ENCODE measurements at regions not wholly inside any gene's neighbourhood (a gene's known extent, or its start where the extent isn't known, plus 50 kb on each side); places are given as distances from the start of the nearest gene placed in this dataset.

DNA sequence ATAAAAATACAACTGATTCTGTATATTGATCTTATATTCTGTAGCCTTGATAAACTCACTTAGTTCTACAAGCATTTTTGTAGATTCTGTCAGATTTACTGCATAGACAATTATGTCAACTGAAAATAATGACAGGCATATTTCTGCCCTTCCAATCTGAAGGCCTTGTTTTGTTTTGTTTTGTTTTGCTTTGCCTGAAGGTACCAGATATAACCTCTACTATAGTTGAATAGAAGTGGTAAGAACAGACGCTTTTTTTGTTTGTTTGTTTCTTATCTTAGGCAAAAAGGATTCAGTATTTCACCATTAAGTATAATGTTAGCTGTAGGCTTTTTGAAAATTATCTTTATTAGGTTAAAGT is 64.6 kb upstream of the RSPO3 start (continued):
- no peak for TF ChIP-seq SP1 (IDR thresholded peaks at IDR 0.05; ENCODE audit: low read depth)
- TF ChIP-seq SIN3A (IDR thresholded peaks at IDR 0.05; ENCODE audit: low read depth): no peak
- TF ChIP-seq ZFX (IDR thresholded peaks at IDR 0.05): no peak
- no peak for TF ChIP-seq TCF7L2 (IDR thresholded peaks at IDR 0.05; ENCODE audit: borderline replicate concordance, extremely low read depth, insufficient read depth, insufficient read length)

GRCh38 chr6:127058027-127058426 is 60.4 kb upstream of the RSPO3 start:
- POLR2A ChIA-PET: no interaction called here
- Histone ChIP-seq H3K9me3 (ENCODE audit: control insufficient read depth in 1 of 2, insufficient read depth in 1 of 2, low read depth in 1 of 2, low read length in 2 of 2) (no peaks in the 10 kb centered on the region), H3K4me1 (ENCODE audit: control insufficient read depth in 1 of 2, insufficient read depth in 2 of 2, low read length in 2 of 2) (peaks cover 0 to 9% of the 10 kb centered on the region in 2 experiments; a peak in 2 of 4 replicates), H3K4me2 (ENCODE audit: low read length) (no peak overlapping the region), H4K20me1 (ENCODE audit: insufficient read depth) (no peaks in the 10 kb centered on the region), H3K9ac (ENCODE audit: low read length) (no peak overlapping the region), H3K27ac (ENCODE audit: low read depth, low read length) (no peak overlapping the region), H3K4me3 (replicated peaks in 1 of 2; ENCODE audit: low read depth in 1 of 2, low read length in 2 of 2) (no peak overlapping the region), H3K27me3 (ENCODE audit: insufficient read depth, low read length) (no peaks in the 10 kb centered on the region), H2AFZ (ENCODE audit: low read depth, low read length, poor library complexity, severe bottlenecking) (no peak overlapping the region), H3K9me2 (ENCODE audit: insufficient read depth) (no peaks in the 10 kb centered on the region), H3K36me3 (ENCODE audit: control insufficient read depth in 1 of 2, insufficient read depth in 2 of 2, low read length in 2 of 2) (no peaks in the 10 kb centered on the region), H3K79me2 (ENCODE audit: insufficient read depth, low read length) (no peaks in the 10 kb centered on the region)
- no peak for TF ChIP-seq TCF7L2 (IDR thresholded peaks at IDR 0.05; ENCODE audit: borderline replicate concordance, extremely low read depth, insufficient read depth, insufficient read length)
- TF ChIP-seq, protein P1, sequence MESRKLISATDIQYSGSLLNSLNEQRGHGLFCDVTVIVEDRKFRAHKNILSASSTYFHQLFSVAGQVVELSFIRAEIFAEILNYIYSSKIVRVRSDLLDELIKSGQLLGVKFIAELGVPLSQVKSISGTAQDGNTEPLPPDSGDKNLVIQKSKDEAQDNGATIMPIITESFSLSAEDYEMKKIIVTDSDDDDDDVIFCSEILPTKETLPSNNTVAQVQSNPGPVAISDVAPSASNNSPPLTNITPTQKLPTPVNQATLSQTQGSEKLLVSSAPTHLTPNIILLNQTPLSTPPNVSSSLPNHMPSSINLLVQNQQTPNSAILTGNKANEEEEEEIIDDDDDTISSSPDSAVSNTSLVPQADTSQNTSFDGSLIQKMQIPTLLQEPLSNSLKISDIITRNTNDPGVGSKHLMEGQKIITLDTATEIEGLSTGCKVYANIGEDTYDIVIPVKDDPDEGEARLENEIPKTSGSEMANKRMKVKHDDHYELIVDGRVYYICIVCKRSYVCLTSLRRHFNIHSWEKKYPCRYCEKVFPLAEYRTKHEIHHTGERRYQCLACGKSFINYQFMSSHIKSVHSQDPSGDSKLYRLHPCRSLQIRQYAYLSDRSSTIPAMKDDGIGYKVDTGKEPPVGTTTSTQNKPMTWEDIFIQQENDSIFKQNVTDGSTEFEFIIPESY (IDR thresholded peaks at IDR 0.05; ENCODE audit: extremely low read depth, insufficient replicate concordance, low read length): no peak
- TF ChIP-seq CEBPB (IDR thresholded peaks at IDR 0.05; ENCODE audit: low read depth): no peak
- TF ChIP-seq ZFX (IDR thresholded peaks at IDR 0.05): no peak
- no peak for TF ChIP-seq JUND (IDR thresholded peaks at IDR 0.05)
- no peak for TF ChIP-seq EZH2 (IDR thresholded peaks at IDR 0.05)
- TF ChIP-seq SIN3A (IDR thresholded peaks at IDR 0.05; ENCODE audit: low read depth): no peak
- TF ChIP-seq YY1 (IDR thresholded peaks at IDR 0.05; ENCODE audit: extremely low read depth, insufficient replicate concordance, low read depth, low read length): no peak
- no peak for TF ChIP-seq SRF (IDR thresholded peaks at IDR 0.05; ENCODE audit: low read depth)
- TF ChIP-seq FOSL1 (IDR thresholded peaks at IDR 0.05; ENCODE audit: low read depth): no peak
- TF ChIP-seq EZH2phosphoT487 (IDR thresholded peaks at IDR 0.05; ENCODE audit: borderline replicate concordance): no peak
- TF ChIP-seq ELF1 (IDR thresholded peaks at IDR 0.05; ENCODE audit: borderline replicate concordance, low read depth): no peak
- TF ChIP-seq, protein P2, sequence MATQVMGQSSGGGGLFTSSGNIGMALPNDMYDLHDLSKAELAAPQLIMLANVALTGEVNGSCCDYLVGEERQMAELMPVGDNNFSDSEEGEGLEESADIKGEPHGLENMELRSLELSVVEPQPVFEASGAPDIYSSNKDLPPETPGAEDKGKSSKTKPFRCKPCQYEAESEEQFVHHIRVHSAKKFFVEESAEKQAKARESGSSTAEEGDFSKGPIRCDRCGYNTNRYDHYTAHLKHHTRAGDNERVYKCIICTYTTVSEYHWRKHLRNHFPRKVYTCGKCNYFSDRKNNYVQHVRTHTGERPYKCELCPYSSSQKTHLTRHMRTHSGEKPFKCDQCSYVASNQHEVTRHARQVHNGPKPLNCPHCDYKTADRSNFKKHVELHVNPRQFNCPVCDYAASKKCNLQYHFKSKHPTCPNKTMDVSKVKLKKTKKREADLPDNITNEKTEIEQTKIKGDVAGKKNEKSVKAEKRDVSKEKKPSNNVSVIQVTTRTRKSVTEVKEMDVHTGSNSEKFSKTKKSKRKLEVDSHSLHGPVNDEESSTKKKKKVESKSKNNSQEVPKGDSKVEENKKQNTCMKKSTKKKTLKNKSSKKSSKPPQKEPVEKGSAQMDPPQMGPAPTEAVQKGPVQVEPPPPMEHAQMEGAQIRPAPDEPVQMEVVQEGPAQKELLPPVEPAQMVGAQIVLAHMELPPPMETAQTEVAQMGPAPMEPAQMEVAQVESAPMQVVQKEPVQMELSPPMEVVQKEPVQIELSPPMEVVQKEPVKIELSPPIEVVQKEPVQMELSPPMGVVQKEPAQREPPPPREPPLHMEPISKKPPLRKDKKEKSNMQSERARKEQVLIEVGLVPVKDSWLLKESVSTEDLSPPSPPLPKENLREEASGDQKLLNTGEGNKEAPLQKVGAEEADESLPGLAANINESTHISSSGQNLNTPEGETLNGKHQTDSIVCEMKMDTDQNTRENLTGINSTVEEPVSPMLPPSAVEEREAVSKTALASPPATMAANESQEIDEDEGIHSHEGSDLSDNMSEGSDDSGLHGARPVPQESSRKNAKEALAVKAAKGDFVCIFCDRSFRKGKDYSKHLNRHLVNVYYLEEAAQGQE (IDR thresholded peaks at IDR 0.05; ENCODE audit: low read depth): no peak
- TF ChIP-seq POLR2A (IDR thresholded peaks at IDR 0.05; ENCODE audit: borderline replicate concordance, extremely low read depth, insufficient read depth, insufficient read length): no peak
- TF ChIP-seq POLR2AphosphoS5 (IDR thresholded peaks at IDR 0.05; ENCODE audit: low read depth, low read length): no peak
- TF ChIP-seq, protein P3, sequence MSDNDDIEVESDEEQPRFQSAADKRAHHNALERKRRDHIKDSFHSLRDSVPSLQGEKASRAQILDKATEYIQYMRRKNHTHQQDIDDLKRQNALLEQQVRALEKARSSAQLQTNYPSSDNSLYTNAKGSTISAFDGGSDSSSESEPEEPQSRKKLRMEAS (IDR thresholded peaks at IDR 0.05): no peak
- no peak for TF ChIP-seq CTCF (IDR thresholded peaks at IDR 0.05 in 2 of 3, conservative IDR thresholded peaks at IDR 0.05 in 1 of 3; ENCODE audit: borderline replicate concordance in 1 of 3, insufficient read depth in 1 of 3, low read depth in 2 of 3, low read length in 2 of 3)
- BruUV-seq (replicated peaks): no TSS peak
- CTCF ChIA-PET: no interaction called here
- ATAC-seq (no peak), DNase-seq (ENCODE audit: low read depth, low spot score) (no peak)
- intact Hi-C loops (cut with micrococcal nuclease): no loop called here
- RAD21 ChIA-PET (ENCODE audit: low non-redundant PET in 1 of 2, low total read pairs in 2 of 2, uncharacterized antibody in 2 of 2, unreplicated experiment in 2 of 2): no interaction called here
